Vagina (tissue), 2 donors: ENCODE measurements at regions not wholly inside any gene's neighbourhood (a gene's known extent, or its start where the extent isn't known, plus 50 kb on each side); places are given as distances from the start of the nearest gene placed in this dataset.

ENCODE experiments used
- POLR2AphosphoS5 ChIP-seq, 2 donors: sonication (generic); formaldehyde crosslinking; IDR thresholded peaks; one replicate each; pipeline ENCODE4 v1.9.0; 2017; ENCODE audit warnings: antibody characterized with exemption in 2 of 2, mild to moderate bottlenecking in 2 of 2, low read depth in 1 of 2; ENCODE audit not compliant: insufficient read depth in 1 of 2
- TF ChIP-seq, protein P1 (sequence below), 3 experiments: fragments of 450-650 bp in 2 of 3; fragments of 200-600 bp in 1 of 3; sonication (generic) in 1 of 3; IDR thresholded peaks; one replicate each; pipeline ENCODE4 v1.5.1; 2017 to 2019; ENCODE audit warnings: antibody characterized with exemption in 3 of 3, mild to moderate bottlenecking in 2 of 3, moderate library complexity in 2 of 3

- TF ChIP-seq POLR2AphosphoS5 (IDR thresholded peaks at IDR 0.05; ENCODE audit: insufficient read depth in 1 of 2, low read depth in 1 of 2) = no peak
- TF ChIP-seq, protein P1, sequence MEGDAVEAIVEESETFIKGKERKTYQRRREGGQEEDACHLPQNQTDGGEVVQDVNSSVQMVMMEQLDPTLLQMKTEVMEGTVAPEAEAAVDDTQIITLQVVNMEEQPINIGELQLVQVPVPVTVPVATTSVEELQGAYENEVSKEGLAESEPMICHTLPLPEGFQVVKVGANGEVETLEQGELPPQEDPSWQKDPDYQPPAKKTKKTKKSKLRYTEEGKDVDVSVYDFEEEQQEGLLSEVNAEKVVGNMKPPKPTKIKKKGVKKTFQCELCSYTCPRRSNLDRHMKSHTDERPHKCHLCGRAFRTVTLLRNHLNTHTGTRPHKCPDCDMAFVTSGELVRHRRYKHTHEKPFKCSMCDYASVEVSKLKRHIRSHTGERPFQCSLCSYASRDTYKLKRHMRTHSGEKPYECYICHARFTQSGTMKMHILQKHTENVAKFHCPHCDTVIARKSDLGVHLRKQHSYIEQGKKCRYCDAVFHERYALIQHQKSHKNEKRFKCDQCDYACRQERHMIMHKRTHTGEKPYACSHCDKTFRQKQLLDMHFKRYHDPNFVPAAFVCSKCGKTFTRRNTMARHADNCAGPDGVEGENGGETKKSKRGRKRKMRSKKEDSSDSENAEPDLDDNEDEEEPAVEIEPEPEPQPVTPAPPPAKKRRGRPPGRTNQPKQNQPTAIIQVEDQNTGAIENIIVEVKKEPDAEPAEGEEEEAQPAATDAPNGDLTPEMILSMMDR (IDR thresholded peaks at IDR 0.05) = no peak
Observed at GRCh38 chr4:111499291-111499690, 646.0 kb upstream of the FAM241A start.
